B cell (primary cell): ENCODE measurements at regions not wholly inside any gene's neighbourhood (a gene's known extent, or its start where the extent isn't known, plus 50 kb on each side); places are given as distances from the start of the nearest gene placed in this dataset.
"Not testable (repeated sequence)": the region's sequence is repeated elsewhere in the genome, so short reads cannot be mapped to it uniquely, and the experiment has no call there.

Experiments used
- CTCF ChIP-seq: fragments of 200-600 bp; IDR thresholded peaks from one replicate; pipeline ENCODE4 v1.8.0; 2022; ENCODE audit warnings: antibody characterized with exemption, mild to moderate bottlenecking
- EZH2 ChIP-seq: IDR thresholded peaks from 2 replicates; pipeline ENCODE4 v1.6.1; 2012; ENCODE audit warnings: borderline replicate concordance, low read depth, mild to moderate bottlenecking, moderate library complexity, low read length; ENCODE audit not compliant: insufficient read depth, poor library complexity, severe bottlenecking

- TF ChIP-seq CTCF, EZH2: not testable (repeated sequence)
Observed at GRCh38 chr12:68486449-68486848, 124.2 kb upstream of the RAP1B start.
